GM11168 (cell line): ENCODE measurements at regions not wholly inside any gene's neighbourhood (a gene's known extent, or its start where the extent isn't known, plus 50 kb on each side); places are given as distances from the start of the nearest gene placed in this dataset.
"Not testable (repeated sequence)": the region's sequence is repeated elsewhere in the genome, so short reads cannot be mapped to it uniquely, and the experiment has no call there.

Experiments used
- in situ Hi-C: fragments of 300-500 bp; cut with MboI; formaldehyde crosslinking; loops from one replicate; pipeline ENCODE4 v1.12.0; 2022; ENCODE audit warnings: low sequenced_read_pairs; ENCODE audit not compliant: unreplicated experiment

GRCh38 chr9:109652112-109652511 lies 127.9 kb upstream of the PALM2AKAP2 start:
- in situ Hi-C loops, result no loop called here

DNA sequence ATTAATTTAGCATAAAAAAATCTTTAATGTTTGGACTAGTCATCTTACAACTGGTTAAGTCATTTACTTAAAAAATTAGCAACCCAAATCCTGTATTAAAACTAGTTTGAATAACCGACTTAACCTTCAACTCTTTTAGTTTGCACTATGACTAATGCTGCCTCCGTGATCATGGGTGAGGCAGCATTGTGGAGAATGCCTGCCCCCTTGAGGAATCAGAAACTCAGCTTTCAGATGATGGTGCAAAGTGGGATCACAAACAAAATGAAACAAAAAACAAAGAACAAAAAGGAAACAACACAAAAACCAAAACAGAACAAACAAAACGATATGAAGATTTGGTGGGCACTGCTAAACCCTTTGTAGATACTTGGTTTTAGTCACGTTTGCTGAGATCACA lies 127.0 kb upstream of the PALM2AKAP2 start:
- in situ Hi-C loops, result no loop called here

GRCh38 chr9:109653470-109653869 lies 126.5 kb upstream of the PALM2AKAP2 start:
- in situ Hi-C loops, result no loop called here

GRCh38 chr9:109663978-109664377 lies 116.0 kb upstream of the PALM2AKAP2 start:
- in situ Hi-C loops, result not testable (repeated sequence)

DNA sequence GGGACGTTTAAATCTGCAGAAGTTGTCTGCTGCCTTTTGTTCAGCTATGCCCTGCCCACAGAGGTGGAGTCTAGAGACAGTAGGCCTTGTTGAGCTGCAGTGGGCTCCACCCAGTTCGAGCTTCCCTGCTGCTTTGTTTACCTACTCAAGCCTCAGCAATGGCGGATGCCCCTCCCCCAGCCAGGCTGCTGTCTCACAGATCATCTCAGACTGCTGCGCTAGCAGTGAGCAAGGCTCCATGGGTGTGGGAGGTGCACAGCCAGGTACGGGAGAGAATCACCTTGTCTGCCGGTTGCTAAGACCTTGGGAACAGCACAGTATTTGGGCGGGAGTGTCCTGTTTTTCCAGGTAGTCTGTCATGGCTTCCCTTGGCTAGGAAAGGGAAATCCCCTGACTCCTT lies 114.3 kb upstream of the PALM2AKAP2 start:
- in situ Hi-C loops, result not testable (repeated sequence)

- in situ Hi-C loops, result no loop called here
Observed at GRCh38 chr9:109681301-109681700, 98.7 kb upstream of the PALM2AKAP2 start.

GRCh38 chr9:109682227-109682626 lies 97.8 kb upstream of the PALM2AKAP2 start:
- in situ Hi-C loops, result no loop called here

GRCh38 chr9:109683521-109683920 lies 96.5 kb upstream of the PALM2AKAP2 start:
- in situ Hi-C loops, result no loop called here

DNA sequence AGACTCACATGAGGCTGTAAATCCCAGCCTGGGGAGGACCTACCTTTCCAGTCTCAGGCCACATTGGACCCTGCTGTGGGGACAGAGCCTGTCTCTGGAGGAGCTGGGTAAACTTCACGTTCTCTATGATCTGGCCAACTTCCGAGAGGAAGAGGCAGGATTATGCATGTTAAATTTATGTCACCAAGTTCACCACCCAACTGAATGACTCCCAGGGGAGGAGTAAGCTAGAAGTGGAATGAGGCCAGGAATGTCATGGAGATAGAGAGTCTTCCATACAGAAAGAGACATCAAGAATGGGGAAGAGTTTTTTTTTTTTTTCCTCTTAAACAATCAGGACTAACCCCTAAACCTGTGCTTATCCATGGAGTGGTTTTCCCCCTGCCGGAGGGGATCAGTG lies 90.3 kb upstream of the PALM2AKAP2 start:
- in situ Hi-C loops, result no loop called here

GRCh38 chr9:109699019-109699418 lies 81.0 kb upstream of the PALM2AKAP2 start:
- in situ Hi-C loops, result no loop called here

GRCh38 chr9:109704546-109704945 lies 75.5 kb upstream of the PALM2AKAP2 start:
- in situ Hi-C loops, result no loop called here

DNA sequence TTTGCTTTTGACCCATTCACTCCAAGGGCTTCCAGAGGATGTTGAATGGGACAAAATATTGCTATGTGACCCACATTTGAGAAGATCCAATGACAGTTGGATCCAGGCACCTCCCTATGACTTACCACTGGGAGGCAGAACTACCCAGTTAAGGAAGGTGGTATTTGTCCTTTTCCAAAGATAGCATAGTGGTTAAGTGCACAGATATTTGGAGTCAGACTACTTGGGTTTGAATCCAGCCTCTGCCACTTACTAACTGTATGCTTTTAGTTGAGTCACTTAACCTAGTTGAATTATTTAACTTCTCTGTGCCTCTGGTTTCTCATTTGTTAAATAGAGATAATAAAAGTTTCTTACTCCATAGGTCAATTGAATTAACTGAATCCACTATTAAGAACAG lies 74.5 kb upstream of the PALM2AKAP2 start:
- in situ Hi-C loops, result no loop called here

DNA sequence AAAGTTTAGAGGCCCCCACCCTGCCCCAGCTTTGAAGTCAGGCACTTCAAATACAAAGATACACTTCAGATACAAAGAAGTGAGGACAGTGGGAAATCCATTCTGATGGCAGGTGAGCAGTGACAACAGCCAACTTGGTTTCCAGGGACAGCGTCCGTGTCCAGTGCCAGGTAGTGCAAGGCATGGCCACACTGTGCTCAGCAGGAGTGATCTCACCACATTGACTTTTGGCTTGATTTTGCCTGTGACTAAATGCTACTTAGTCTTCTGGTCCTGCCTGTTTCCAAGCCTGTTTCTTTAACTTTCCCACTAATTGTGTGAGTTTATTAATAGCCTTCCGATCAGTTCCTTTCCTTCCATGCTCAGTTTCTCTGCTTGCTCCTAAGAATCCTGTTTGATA lies 72.6 kb upstream of the PALM2AKAP2 start:
- in situ Hi-C loops, result no loop called here

DNA sequence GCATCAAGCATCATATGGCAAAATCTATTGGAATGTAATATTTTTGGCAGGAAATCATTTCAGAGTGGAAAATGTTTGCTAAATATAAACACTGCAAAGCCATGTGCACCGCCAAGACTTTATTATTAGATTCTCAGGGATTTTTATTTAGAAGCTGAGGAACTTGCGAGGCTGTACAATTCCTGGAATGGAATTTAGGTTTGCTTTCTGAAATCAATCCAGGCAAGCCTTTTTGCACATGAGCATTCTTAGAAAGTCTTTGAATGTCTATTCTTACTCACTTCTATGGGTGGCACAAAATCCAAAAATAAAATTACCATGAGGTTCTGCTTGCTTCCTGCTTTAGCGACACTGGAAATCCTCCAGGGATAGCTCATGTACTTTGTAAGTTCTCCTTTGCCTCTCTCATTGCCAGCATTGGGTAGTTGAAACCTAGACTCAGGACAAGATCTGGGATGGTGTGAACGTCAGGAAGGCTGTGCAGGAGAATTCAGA lies 71.5 kb upstream of the PALM2AKAP2 start:
- in situ Hi-C loops, result no loop called here

GRCh38 chr9:109709866-109710265 lies 70.1 kb upstream of the PALM2AKAP2 start:
- in situ Hi-C loops, result no loop called here

DNA sequence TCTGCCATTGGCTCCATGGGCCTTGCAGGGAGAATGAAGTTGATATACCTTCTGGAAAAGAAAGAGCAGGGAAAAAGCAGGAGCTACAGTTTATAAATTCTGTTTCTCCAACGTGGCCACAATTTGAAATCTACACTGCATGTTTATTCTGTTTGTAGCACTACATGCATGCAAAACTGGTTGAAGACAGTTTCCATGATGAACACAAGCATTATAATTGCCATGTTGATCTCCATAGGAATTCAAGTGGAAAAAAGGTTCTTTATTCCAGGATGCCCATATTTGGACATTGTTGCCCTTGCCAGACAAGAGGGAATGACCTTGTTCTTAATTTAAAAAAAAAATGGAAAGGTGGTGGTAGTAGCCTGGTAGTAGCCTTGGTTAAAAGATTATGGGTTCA lies 69.2 kb upstream of the PALM2AKAP2 start:
- in situ Hi-C loops, result no loop called here

- in situ Hi-C loops, result no loop called here
Observed at GRCh38 chr9:109715344-109715743, 64.7 kb upstream of the PALM2AKAP2 start.

- in situ Hi-C loops, result no loop called here
Observed at GRCh38 chr9:109716631-109717030, 63.4 kb upstream of the PALM2AKAP2 start.

- in situ Hi-C loops, result no loop called here
Observed at GRCh38 chr9:109717342-109717741, 62.7 kb upstream of the PALM2AKAP2 start.

DNA sequence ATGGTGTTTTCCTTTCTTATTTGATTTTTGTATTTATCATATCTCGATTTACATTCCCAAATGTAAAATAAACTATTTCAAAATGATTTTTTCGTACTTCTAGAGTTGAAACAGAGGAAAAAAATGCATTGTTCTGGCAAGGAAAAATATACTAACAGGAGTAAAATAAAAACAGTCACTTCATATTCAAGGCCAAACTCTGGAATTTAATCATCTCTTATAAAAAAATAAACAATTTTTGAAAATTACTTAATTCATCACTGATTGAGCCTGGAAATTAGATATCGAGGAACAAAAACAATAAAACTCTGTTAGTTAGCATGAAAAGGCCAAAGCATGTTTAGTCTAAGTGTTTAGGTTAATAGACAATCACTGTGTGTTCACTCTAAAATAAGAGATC lies 61.1 kb upstream of the PALM2AKAP2 start:
- in situ Hi-C loops, result no loop called here

DNA sequence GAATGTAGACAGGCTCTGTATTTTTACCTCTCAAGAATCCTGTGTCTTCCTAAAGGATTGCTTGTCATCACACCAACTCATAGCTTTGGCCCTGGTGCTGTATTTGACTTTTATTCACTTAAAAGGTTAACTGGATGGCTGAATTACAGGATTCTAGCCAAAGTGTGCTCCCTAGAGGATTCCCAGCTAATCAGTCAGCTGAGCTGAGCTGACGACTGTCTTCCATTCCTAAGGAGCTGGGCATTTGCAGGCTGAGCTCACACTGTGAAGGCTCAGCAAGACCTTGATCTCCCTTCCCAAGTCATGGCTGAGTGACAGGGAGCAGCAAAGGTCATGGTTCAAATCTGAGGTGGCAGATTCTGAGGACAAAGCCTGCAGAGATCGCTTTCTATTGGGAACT lies 59.0 kb upstream of the PALM2AKAP2 start:
- in situ Hi-C loops, result no loop called here

GRCh38 chr9:109722007-109722406 lies 58.0 kb upstream of the PALM2AKAP2 start:
- in situ Hi-C loops, result no loop called here

DNA sequence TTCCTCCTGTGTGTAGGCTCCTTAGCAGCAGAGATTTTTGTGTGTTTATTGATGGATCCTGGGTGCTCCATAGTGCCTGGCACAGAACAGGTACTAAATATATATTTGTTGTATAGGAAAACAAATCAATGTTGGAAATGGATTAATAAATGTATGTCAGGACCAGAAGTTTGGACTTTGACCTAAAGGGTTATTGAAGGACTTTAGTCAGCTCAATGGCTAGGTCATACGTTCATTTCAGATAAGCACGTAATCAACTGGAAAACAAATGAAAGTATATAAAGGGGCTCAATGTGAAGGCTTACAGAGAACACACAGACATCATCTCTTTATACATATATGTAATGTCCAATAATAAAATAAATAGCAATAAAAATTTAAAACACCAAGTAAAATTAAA lies 56.2 kb upstream of the PALM2AKAP2 start:
- in situ Hi-C loops, result no loop called here
